GM19463 (cell line): ENCODE measurements at regions not wholly inside any gene's neighbourhood (a gene's known extent, or its start where the extent isn't known, plus 50 kb on each side); places are given as distances from the start of the nearest gene placed in this dataset.
A peak's percentile ranks its signal among the peaks of the same experiment; 100 is the strongest.
"Not testable (repeated sequence)": the region's sequence is repeated elsewhere in the genome, so short reads cannot be mapped to it uniquely, and the experiment has no call there.

Experiments
- ATAC-seq: cut with Tn5 transposase; IDR thresholded peaks from one replicate; pipeline ENCODE4 v1.9.1; 2021; ENCODE audit warnings: mild to moderate bottlenecking, moderate library complexity; ENCODE audit not compliant: unreplicated experiment

- ATAC-seq, result no peak
Observed at GRCh38 chr12:102344691-102345090, 135.7 kb downstream of the IGF1 start.

GRCh38 chr12:102343361-102344121 is 136.8 kb downstream of the IGF1 start:
- ATAC-seq, result no peak

- ATAC-seq, result no peak
Observed at GRCh38 chr12:102342281-102343006, 137.9 kb downstream of the IGF1 start.

- ATAC-seq, result no peak
Observed at GRCh38 chr12:102334765-102335164, 137.1 kb upstream of the PMCH start.

- no peak for ATAC-seq
Observed at GRCh38 chr12:102331419-102331818, 133.8 kb upstream of the PMCH start.

- ATAC-seq, result no peak
Observed at GRCh38 chr12:102329883-102330282, 132.2 kb upstream of the PMCH start.

GRCh38 chr12:102326982-102327381 is 129.3 kb upstream of the PMCH start:
- no peak for ATAC-seq

- ATAC-seq, result not testable (repeated sequence)
Observed at GRCh38 chr12:102325108-102325507, 127.5 kb upstream of the PMCH start.

- no peak for ATAC-seq
Observed at GRCh38 chr12:102323799-102324198, 126.2 kb upstream of the PMCH start.

- no peak for ATAC-seq
Observed at GRCh38 chr12:102322254-102322653, 124.6 kb upstream of the PMCH start.

- ATAC-seq, result no peak
Observed at GRCh38 chr12:102321305-102322082, 123.9 kb upstream of the PMCH start.

- ATAC-seq, result no peak
Observed at GRCh38 chr12:102317155-102317554, 119.5 kb upstream of the PMCH start.

GRCh38 chr12:102316723-102317122 is 119.1 kb upstream of the PMCH start:
- ATAC-seq, result no peak

- ATAC-seq, result no peak
Observed at GRCh38 chr12:102314821-102315220, 117.2 kb upstream of the PMCH start.

- not testable (repeated sequence) for ATAC-seq
Observed at GRCh38 chr12:102313116-102313971, 115.7 kb upstream of the PMCH start.

- no peak for ATAC-seq
Observed at GRCh38 chr12:102305486-102305885, 107.9 kb upstream of the PMCH start.

- not testable (repeated sequence) for ATAC-seq
Observed at GRCh38 chr12:102304667-102305066, 107.0 kb upstream of the PMCH start.

GRCh38 chr12:102302553-102302952 is 104.9 kb upstream of the PMCH start:
- ATAC-seq, result no peak

- ATAC-seq, result no peak
Observed at GRCh38 chr12:102301547-102301946, 103.9 kb upstream of the PMCH start.

GRCh38 chr12:102300824-102301461 is 103.3 kb upstream of the PMCH start:
- peak; percentile 73 for ATAC-seq
